ENCODE measurements at regions not wholly inside any gene's neighbourhood (a gene's known extent, or its start where the extent isn't known, plus 50 kb on each side); places are given as distances from the start of the nearest gene placed in this dataset.

DNA sequence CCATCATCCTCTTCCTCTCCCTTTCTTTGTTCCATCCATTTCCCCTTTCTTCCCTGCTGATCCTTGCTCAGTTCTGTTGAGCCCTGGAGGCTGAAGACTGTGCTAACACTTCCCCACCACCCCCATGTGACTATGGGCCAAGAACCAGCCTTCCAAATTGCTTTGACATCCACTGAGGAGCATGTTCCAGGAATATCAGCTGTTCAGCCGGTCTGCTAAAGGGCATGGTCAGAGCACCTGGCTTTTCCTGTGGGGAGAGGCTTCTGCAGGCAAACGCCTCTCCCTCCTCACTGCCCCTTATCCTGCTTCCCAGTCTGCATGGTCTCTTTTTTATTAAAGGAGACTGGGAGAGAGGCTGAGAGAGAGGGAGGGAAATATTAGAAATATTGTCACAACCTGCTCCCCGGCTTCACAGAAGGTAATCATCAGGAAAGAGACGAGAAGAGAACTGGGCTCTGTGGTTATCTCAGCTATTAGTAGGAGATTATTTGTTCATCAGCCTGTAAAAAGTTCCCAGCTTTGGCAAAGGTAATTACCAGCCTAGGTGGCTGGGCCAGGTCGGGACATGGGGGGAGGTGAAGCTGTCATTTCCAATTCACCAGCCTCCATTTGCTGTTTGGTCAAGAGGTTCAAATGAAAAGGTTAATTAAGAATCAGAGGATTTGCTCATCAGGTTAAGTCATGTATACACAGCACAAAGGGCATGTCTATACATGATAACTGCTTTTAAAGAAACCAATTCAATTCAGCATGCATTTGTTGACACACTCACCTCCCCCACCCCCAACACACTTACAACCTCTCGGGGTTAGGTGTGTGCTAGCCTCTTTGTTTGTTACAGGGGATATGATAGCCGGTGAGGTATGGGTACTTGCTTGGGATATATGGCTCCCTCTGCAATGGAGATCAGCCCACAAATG is 83.7 kb upstream of the CRHR1 start:
- 53 to 69% (median 60%) methylated on average over 7 of the region's 7 CpGs for WGBS, 5 donors
- Histone ChIP-seq H3K9me3 (peaks cover 0 to 6% (median 0%) of the 10 kb centered on the region in 8 donors), H3K4me1 (no peaks in the 10 kb centered on the region), H3K36me3 (no peaks in the 10 kb centered on the region), H3K27ac (no peak overlapping the region), H3K4me3 (no peak overlapping the region), H3K27me3 (replicated peaks in 1 of 7) (peaks cover 0 to 80% (median 0%) of the 10 kb centered on the region in 7 donors)
- intact Hi-C loops (cut with DNase I; ENCODE audit: low total_unique reads): no loop called here
- no peak for TF ChIP-seq POLR2A (IDR thresholded peaks at IDR 0.05)
- TF ChIP-seq, protein P1, sequence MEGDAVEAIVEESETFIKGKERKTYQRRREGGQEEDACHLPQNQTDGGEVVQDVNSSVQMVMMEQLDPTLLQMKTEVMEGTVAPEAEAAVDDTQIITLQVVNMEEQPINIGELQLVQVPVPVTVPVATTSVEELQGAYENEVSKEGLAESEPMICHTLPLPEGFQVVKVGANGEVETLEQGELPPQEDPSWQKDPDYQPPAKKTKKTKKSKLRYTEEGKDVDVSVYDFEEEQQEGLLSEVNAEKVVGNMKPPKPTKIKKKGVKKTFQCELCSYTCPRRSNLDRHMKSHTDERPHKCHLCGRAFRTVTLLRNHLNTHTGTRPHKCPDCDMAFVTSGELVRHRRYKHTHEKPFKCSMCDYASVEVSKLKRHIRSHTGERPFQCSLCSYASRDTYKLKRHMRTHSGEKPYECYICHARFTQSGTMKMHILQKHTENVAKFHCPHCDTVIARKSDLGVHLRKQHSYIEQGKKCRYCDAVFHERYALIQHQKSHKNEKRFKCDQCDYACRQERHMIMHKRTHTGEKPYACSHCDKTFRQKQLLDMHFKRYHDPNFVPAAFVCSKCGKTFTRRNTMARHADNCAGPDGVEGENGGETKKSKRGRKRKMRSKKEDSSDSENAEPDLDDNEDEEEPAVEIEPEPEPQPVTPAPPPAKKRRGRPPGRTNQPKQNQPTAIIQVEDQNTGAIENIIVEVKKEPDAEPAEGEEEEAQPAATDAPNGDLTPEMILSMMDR (IDR thresholded peaks at IDR 0.05 in 8 of 11, conservative IDR thresholded peaks at IDR 0.05 in 3 of 11): no peak
- no peak for DNase-seq

DNA sequence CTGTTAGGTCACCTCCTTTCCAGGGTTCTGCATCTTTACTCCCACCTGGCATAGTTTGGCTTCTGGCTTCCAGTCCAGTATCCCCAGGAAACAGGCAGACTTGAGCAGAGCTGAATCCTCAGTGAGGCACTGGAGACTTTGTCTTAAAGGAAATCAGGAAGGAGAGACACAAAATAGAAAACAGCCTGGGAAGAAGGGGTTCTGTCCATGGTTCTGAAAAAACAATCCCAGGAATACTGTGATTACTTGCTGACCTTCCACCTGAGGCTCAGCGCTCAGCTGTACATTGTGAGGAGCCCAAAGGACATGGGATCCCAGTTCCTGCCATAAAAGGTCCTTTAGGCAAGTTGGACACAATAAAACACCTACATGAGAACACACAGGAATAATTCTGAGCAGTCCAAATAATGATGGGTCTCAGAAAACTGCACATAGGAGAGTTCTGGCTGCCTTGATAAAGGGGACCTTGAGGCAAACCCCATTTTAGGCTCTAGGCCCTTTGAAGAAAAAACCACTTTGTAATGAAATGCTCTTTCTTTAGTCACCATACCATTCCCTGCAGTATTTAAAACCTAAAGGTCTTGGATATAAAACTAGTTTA is 81.4 kb upstream of the CRHR1 start:
- no peak for DNase-seq
- H3K27me3 ChIP-seq (replicated peaks in 1 of 7): peaks cover 0 to 70% (median 0%) of the 10 kb centered on the region in 7 donors
- H3K36me3 ChIP-seq: no peaks in the 10 kb centered on the region
- intact Hi-C loops (cut with DNase I; ENCODE audit: low total_unique reads): no loop called here
- H3K27ac ChIP-seq: no peak overlapping the region
- WGBS, 5 donors: 20 to 41% (median 39%) methylated on average over 1 of the region's 1 CpG
- H3K4me3 ChIP-seq: no peak overlapping the region
- no peaks in the 10 kb centered on the region for H3K9me3 ChIP-seq
- no peaks in the 10 kb centered on the region for H3K4me1 ChIP-seq
- no peak for TF ChIP-seq POLR2AphosphoS5 (IDR thresholded peaks at IDR 0.05)
- TF ChIP-seq POLR2A (IDR thresholded peaks at IDR 0.05): no peak
- TF ChIP-seq, protein P1 (IDR thresholded peaks at IDR 0.05 in 8 of 11, conservative IDR thresholded peaks at IDR 0.05 in 3 of 11): no peak

DNA sequence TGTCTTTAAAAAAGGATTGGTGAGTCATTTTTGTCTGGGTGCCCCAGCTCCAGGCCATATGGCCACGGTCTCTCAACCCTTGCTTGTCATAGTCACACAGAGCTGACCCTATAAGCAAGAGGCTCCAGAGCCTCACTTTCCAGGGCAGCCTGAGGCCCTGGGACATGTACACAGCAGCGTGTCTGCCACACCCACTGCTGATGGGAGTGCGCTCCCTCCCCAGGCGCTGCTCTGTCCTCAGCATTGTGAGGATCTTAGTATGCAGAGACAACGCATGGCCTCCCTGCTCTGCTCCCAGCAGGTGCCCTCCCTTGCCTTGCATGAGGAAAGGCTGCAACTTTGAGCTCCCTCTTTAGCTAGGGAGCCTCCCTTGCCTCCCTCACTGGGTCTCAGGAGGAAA is 80.8 kb upstream of the CRHR1 start:
- intact Hi-C loops (cut with DNase I; ENCODE audit: low total_unique reads): no loop called here
- H3K4me3 ChIP-seq: no peak overlapping the region
- 37 to 66% (median 52%) methylated on average over 3 to 5 of the region's 5 CpGs for WGBS, 5 donors
- H3K9me3 ChIP-seq: no peaks in the 10 kb centered on the region
- no peak for DNase-seq
- no peaks in the 10 kb centered on the region for H3K4me1 ChIP-seq
- no peaks in the 10 kb centered on the region for H3K36me3 ChIP-seq
- peaks cover 0 to 72% (median 0%) of the 10 kb centered on the region in 7 donors for H3K27me3 ChIP-seq (replicated peaks in 1 of 7)
- TF ChIP-seq POLR2AphosphoS5 (IDR thresholded peaks at IDR 0.05) (no peak), POLR2A (IDR thresholded peaks at IDR 0.05) (no peak)
- TF ChIP-seq, protein P1 (IDR thresholded peaks at IDR 0.05 in 8 of 11, conservative IDR thresholded peaks at IDR 0.05 in 3 of 11): no peak
- no peak overlapping the region for H3K27ac ChIP-seq

DNA sequence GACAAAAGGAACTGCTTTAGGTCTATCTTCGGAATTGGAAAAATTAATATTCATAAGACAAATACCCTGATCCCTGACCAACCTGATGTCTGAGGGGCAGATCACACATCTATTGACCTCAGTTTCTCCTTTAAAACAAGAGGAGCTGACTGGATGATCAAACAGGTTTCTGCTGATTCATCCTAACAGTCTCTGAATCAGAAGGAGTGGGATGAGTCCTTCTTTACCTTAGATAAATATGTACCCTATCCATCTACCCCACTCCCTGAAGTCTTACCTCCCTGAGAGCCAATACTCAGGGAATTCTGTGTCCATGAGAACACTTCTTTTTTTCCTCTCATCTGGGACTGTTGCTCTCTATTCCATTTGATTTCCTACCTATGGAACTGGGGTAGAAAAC is 80.3 kb upstream of the CRHR1 start:
- TF ChIP-seq POLR2A (IDR thresholded peaks at IDR 0.05) (no peak), POLR2AphosphoS5 (IDR thresholded peaks at IDR 0.05) (no peak)
- TF ChIP-seq, protein P1 (IDR thresholded peaks at IDR 0.05 in 8 of 11, conservative IDR thresholded peaks at IDR 0.05 in 3 of 11): no peak
- no peaks in the 10 kb centered on the region for H3K4me1 ChIP-seq
- no peaks in the 10 kb centered on the region for H3K36me3 ChIP-seq
- no peaks in the 10 kb centered on the region for H3K9me3 ChIP-seq
- H3K27ac ChIP-seq: no peak overlapping the region
- peaks cover 0 to 72% (median 0%) of the 10 kb centered on the region in 7 donors for H3K27me3 ChIP-seq (replicated peaks in 1 of 7)
- intact Hi-C loops (cut with DNase I; ENCODE audit: low total_unique reads): no loop called here
- DNase-seq: no peak
- WGBS, 5 donors: 76 to 94% (median 91%) methylated on average over 1 of the region's 1 CpG
- H3K4me3 ChIP-seq: no peak overlapping the region
